HG03108 (cell line): ENCODE measurements at regions not wholly inside any gene's neighbourhood (a gene's known extent, or its start where the extent isn't known, plus 50 kb on each side); places are given as distances from the start of the nearest gene placed in this dataset.

ENCODE experiments used
- ATAC-seq: cut with Tn5 transposase; IDR thresholded peaks from one replicate; pipeline ENCODE4 v1.9.1; 2021; ENCODE audit warnings: moderate library complexity; ENCODE audit not compliant: unreplicated experiment

- no peak for ATAC-seq
These were observed 67.1 kb upstream of the PIK3CG start for GRCh38 chr7:106797937-106798336.

GRCh38 chr7:106802589-106802988, 62.5 kb upstream of the PIK3CG start:
- no peak for ATAC-seq

- ATAC-seq = no peak
These were observed 58.5 kb upstream of the PIK3CG start for GRCh38 chr7:106806556-106806955.

- ATAC-seq = no peak
These were observed 57.6 kb upstream of the PIK3CG start for GRCh38 chr7:106807474-106807873.

GRCh38 chr7:106808967-106809635, 56.0 kb upstream of the PIK3CG start:
- no peak for ATAC-seq

GRCh38 chr7:106811472-106811871, 53.6 kb upstream of the PIK3CG start:
- no peak for ATAC-seq

GRCh38 chr7:106812027-106812643, 52.9 kb upstream of the PIK3CG start:
- no peak for ATAC-seq

- ATAC-seq = no peak
These were observed 51.3 kb upstream of the PIK3CG start for GRCh38 chr7:106813705-106814305.

- ATAC-seq = no peak
These were observed 50.2 kb upstream of the PIK3CG start for GRCh38 chr7:106814887-106815286.
